GM12878 (cell line): ENCODE measurements at regions not wholly inside any gene's neighbourhood (a gene's known extent, or its start where the extent isn't known, plus 50 kb on each side); places are given as distances from the start of the nearest gene placed in this dataset.
"Not testable (repeated sequence)": the region's sequence is repeated elsewhere in the genome, so short reads cannot be mapped to it uniquely, and the experiment has no call there.

Source experiments
- ATAC-seq: fragments of 200-7000 bp; cut with Tn5 transposase; 3 replicates; pipeline ENCODE4 v1.9.1; 2020; ENCODE audit warnings: mild to moderate bottlenecking, moderate library complexity
- BruUV-seq: library from RNA; stranded (reverse); fragments of 400-500 nt; replicated peaks from 2 replicates; lab custom pipeline; 2021; lab: Mats Ljungman, UMichigan
- CTCF ChIA-PET: fragments of 300-600 bp; sonication (Branson Sonifier 250); formaldehyde crosslinking; extraction: SDS; loops from one replicate; lab custom pipeline; 2021; ENCODE audit warnings: inconsistent platforms; lab: Yijun Ruan, JAX
- POLR2A ChIA-PET: fragments of 350-600 bp; formaldehyde crosslinking; extraction: SDS; loops from one replicate; lab custom pipeline; 2021; ENCODE audit warnings: inconsistent platforms; lab: Charles Lee
- RAD21 ChIA-PET: fragments of 300-600 bp; sonication (Branson Sonifier 250); formaldehyde crosslinking; loops from one replicate; lab custom pipeline; 2023; ENCODE audit warnings: antibody characterized with exemption; ENCODE audit not compliant: unreplicated experiment; lab: Charles Lee
- SMC1A ChIA-PET: fragments of 300-600 bp; sonication (Branson Sonifier 250); formaldehyde crosslinking; loops from one replicate; lab custom pipeline; 2023; ENCODE audit not compliant: unreplicated experiment, uncharacterized antibody; lab: Charles Lee
- DNase-seq: peaks from one replicate; pipeline ENCODE4 v3.0.0-alpha.2; 2011; ENCODE audit warnings: low read depth, low spot score
- FAIRE-seq: peaks from 3 replicates; lab custom pipeline; 2011; peaks lifted over from hg19 to GRCh38; lab: Jason Lieb, UNC
- H2AFZ ChIP-seq: 2 replicates; pipeline ENCODE4 v1.6.0; 2011; ENCODE audit warnings: low read depth, low read length, control low read depth; ENCODE audit not compliant: control insufficient read depth
- H3K27ac ChIP-seq: 2 replicates; pipeline ENCODE4 v1.5.1; 2011; ENCODE audit warnings: control low read depth; ENCODE audit not compliant: control insufficient read depth, insufficient read depth
- H3K27me3 ChIP-seq, 2 experiments: replicated peaks in 1 of 2; 2 replicates each; pipeline versions ENCODE4 v1.6.0 to v1.6.1; 2011; ENCODE audit warnings: low read length in 1 of 2; ENCODE audit not compliant: control insufficient read depth in 2 of 2, insufficient read depth in 2 of 2
- H3K36me3 ChIP-seq, 2 experiments: 2 replicates each; pipeline ENCODE4 v1.5.1; 2011; ENCODE audit warnings: low read length in 1 of 2; ENCODE audit not compliant: control insufficient read depth in 2 of 2, insufficient read depth in 2 of 2
- H3K4me1 ChIP-seq: 2 replicates; pipeline ENCODE4 v1.6.1; 2011; ENCODE audit warnings: mild to moderate bottlenecking, low read length, moderate library complexity, mixed read lengths; ENCODE audit not compliant: control insufficient read depth, insufficient read depth
- H3K4me2 ChIP-seq: 2 replicates; pipeline ENCODE4 v1.6.0; 2011; ENCODE audit warnings: control low read depth; ENCODE audit not compliant: control insufficient read depth, insufficient read depth
- H3K4me3 ChIP-seq: fragments of 200-600 bp; sonication (generic); 2 replicates; pipeline ENCODE4 v1.5.1; 2016
- H3K79me2 ChIP-seq: 2 replicates; pipeline ENCODE4 v1.6.0; 2011; ENCODE audit warnings: low read length; ENCODE audit not compliant: control insufficient read depth, insufficient read depth
- H3K9ac ChIP-seq: 2 replicates; pipeline ENCODE4 v1.8.0; 2011; ENCODE audit warnings: low read length, control low read depth, mixed read lengths; ENCODE audit not compliant: control insufficient read depth, insufficient read depth
- H3K9me3 ChIP-seq: replicated peaks from 3 replicates; pipeline ENCODE4 v1.5.1; 2011; ENCODE audit warnings: mild to moderate bottlenecking, low read length; ENCODE audit not compliant: control insufficient read depth, insufficient read depth
- H4K20me1 ChIP-seq: 2 replicates; pipeline ENCODE4 v1.6.0; 2011; ENCODE audit not compliant: control insufficient read depth, insufficient read depth
- CTCF ChIP-seq, 3 experiments: IDR thresholded peaks in 2 of 3; conservative IDR thresholded peaks in 1 of 3; 2 replicates each; pipeline ENCODE4 v1.5.1; 2011; ENCODE audit warnings: low read depth in 3 of 3, low read length in 3 of 3, mild to moderate bottlenecking in 3 of 3, control low read depth in 2 of 3, moderate library complexity in 2 of 3, inconsistent platforms in 1 of 3, mixed read lengths in 1 of 3; ENCODE audit not compliant: control insufficient read depth in 2 of 3, insufficient read depth in 1 of 3; ENCODE audit errors: extremely low read depth in 1 of 3
- IKZF2 ChIP-seq, 2 experiments: fragments of 450-650 bp; IDR thresholded peaks; 2 replicates each; pipeline ENCODE4 v1.6.1; 2017; ENCODE audit warnings: mild to moderate bottlenecking in 2 of 2, moderate library complexity in 2 of 2
- RAD21 ChIP-seq: IDR thresholded peaks from 2 replicates; pipeline ENCODE4 v1.6.1; 2011; ENCODE audit warnings: mild to moderate bottlenecking, low read depth, low read length, moderate library complexity; ENCODE audit not compliant: insufficient read depth
- RELB ChIP-seq: fragments of 450-650 bp; IDR thresholded peaks from 2 replicates; pipeline ENCODE4 v1.6.1; 2017; ENCODE audit warnings: low read depth, mild to moderate bottlenecking, moderate library complexity
- YY1 ChIP-seq: IDR thresholded peaks from 2 replicates; pipeline ENCODE4 v1.6.1; 2011; ENCODE audit warnings: low read depth, mild to moderate bottlenecking, low read length
- WGBS: methylation state at CpG from one replicate; pipeline ENCODE4 v1.1.6; 2016; ENCODE audit warnings: low lambda C conversion rate; ENCODE audit not compliant: insufficient replicate concordance, insufficient coverage; ENCODE audit errors: missing lambda C conversion rate; 5-methylcytosine and 5-hydroxymethylcytosine counted together
- in situ Hi-C: fragments of 300-500 bp; cut with MboI; formaldehyde crosslinking; loops from 9 replicates; pipeline ENCODE4 v1.14.3; 2018; ENCODE audit warnings: mixed read lengths
- intact Hi-C: fragments of 100-400 bp; cut with micrococcal nuclease; formaldehyde crosslinking; loops from one replicate; pipeline ENCODE4 v1.14.2; 2022; ENCODE audit not compliant: unreplicated experiment

GRCh38 chr15:77910030-77910911 lies 167.2 kb downstream of the TBC1D2B start:
- 4% methylated on average over 12 of the region's 12 CpGs for WGBS
- H3K27me3 ChIP-seq: not testable (repeated sequence)
- TF ChIP-seq RAD21 (peak; percentile 39), CTCF (IDR thresholded peaks at IDR 0.05 in 2 of 3, conservative IDR thresholded peaks at IDR 0.05 in 1 of 3; ENCODE audit: control insufficient read depth in 2 of 3, extremely low read depth in 1 of 3, insufficient read depth in 1 of 3, low read depth in 3 of 3, low read length in 3 of 3) (peak; percentile 42 to 74 (median 62)), YY1 (peak; percentile 92), RELB (peak; percentile 56), IKZF2 (IDR thresholded peaks at IDR 0.05) (0 out of 4 replicates have a peak, but pooled peaks have one; percentile 15 to 18)
- TF ChIP-seq, all 136 proteins: peak for 5; not testable (repeated sequence) for 131
- H3K79me2 ChIP-seq, H3K9ac ChIP-seq, H3K36me3 ChIP-seq, H3K9me3 ChIP-seq, intact Hi-C loops, H3K4me1 ChIP-seq, H3K27ac ChIP-seq, in situ Hi-C loops, H4K20me1 ChIP-seq, BruUV-seq: not testable (repeated sequence)
- peak; percentile 56 for DNase-seq
- H3K4me2 ChIP-seq: peak overlapping the region; percentile 61
- H3K4me3 ChIP-seq: peak overlapping the region; percentile 68; the same call in 1 of the 2 replicates
- ChIA-PET SMC1A (interaction anchor here (0.6 to 1.6 kb wide), 12 partner anchors 9 to 330 kb away, joined by 3 to 5 read pairs (median 3); no protein-coding TSS in a partner anchor), POLR2A (interaction anchor here (0.7 kb wide), 2 partner anchors 10 to 35 kb away, joined by 3 read pairs; no protein-coding TSS in a partner anchor), CTCF (interaction anchor here (0.6 to 3.1 kb wide), 36 partner anchors 10 to 827 kb away, joined by 3 to 30 read pairs (median 5); no protein-coding TSS in a partner anchor), RAD21 (interaction anchor here (0.7 to 2.2 kb wide), 6 partner anchors 9 to 285 kb away, joined by 3 to 9 read pairs (median 4); no protein-coding TSS in a partner anchor)
- peak; percentile 84 for ATAC-seq
- H2AFZ ChIP-seq: peak overlapping the region; percentile 68
- FAIRE-seq: peak; percentile 94
